Panc1 (cell line): ENCODE measurements at regions not wholly inside any gene's neighbourhood (a gene's known extent, or its start where the extent isn't known, plus 50 kb on each side); places are given as distances from the start of the nearest gene placed in this dataset.

Experiments used
- ATAC-seq: fragments of 200-7000 bp; cut with Tn5 transposase; 2 replicates; pipeline ENCODE4 v1.9.1; 2020; ENCODE audit warnings: mild to moderate bottlenecking, moderate library complexity
- BruUV-seq: library from RNA; stranded (reverse); fragments of 400-500 nt; replicated peaks from 2 replicates; lab custom pipeline; 2021; lab: Mats Ljungman, UMichigan
- CTCF ChIA-PET: fragments of 300-600 bp; sonication (Branson Sonifier 250); formaldehyde crosslinking; loops from one replicate; lab custom pipeline; 2022; ENCODE audit warnings: antibody characterized with exemption; lab: Charles Lee
- POLR2A ChIA-PET: fragments of 300-600 bp; sonication (Branson Sonifier 250); formaldehyde crosslinking; loops from one replicate; lab custom pipeline; 2022; ENCODE audit warnings: antibody characterized with exemption; lab: Charles Lee
- DNase-seq: peaks from one replicate; pipeline ENCODE4 v3.0.0-alpha.2; 2010; ENCODE audit warnings: low read depth, low spot score
- H3K27ac ChIP-seq: 2 replicates; pipeline ENCODE4 v1.5.1; 2011; ENCODE audit warnings: mild to moderate bottlenecking, low read length, inconsistent platforms
- H3K27me3 ChIP-seq: fragments of 200-500 bp; sonication (Bioruptor generic); 2 replicates; pipeline ENCODE4 v1.6.0; 2014; ENCODE audit warnings: low read length, inconsistent platforms; ENCODE audit not compliant: control insufficient read depth, insufficient read depth
- H3K36me3 ChIP-seq: fragments of 200-500 bp; sonication (Bioruptor generic); 2 replicates; pipeline ENCODE4 v1.5.1; 2014; ENCODE audit warnings: inconsistent platforms, mild to moderate bottlenecking, low read length, moderate library complexity; ENCODE audit not compliant: control insufficient read depth, insufficient read depth
- H3K4me1 ChIP-seq: 2 replicates; pipeline ENCODE4 v1.5.1; 2011; ENCODE audit warnings: inconsistent platforms, mild to moderate bottlenecking, low read length, moderate library complexity; ENCODE audit not compliant: control insufficient read depth, insufficient read depth
- H3K4me3 ChIP-seq, 2 experiments: 2 replicates each; pipeline ENCODE4 v1.5.1; 2011 to 2012; ENCODE audit warnings: low read depth in 2 of 2, low read length in 2 of 2, mild to moderate bottlenecking in 2 of 2, inconsistent platforms in 1 of 2, moderate library complexity in 1 of 2
- H3K9me3 ChIP-seq: fragments of 200-500 bp; sonication (Bioruptor generic); 2 replicates; pipeline ENCODE4 v1.5.1; 2014; ENCODE audit warnings: low read depth, mild to moderate bottlenecking, inconsistent platforms, low read length, moderate library complexity; ENCODE audit not compliant: control insufficient read depth, insufficient read depth
- POLR2AphosphoS5 ChIP-seq: IDR thresholded peaks from 2 replicates; pipeline ENCODE4 v1.6.1; 2012; ENCODE audit warnings: mild to moderate bottlenecking, low read depth, low read length, moderate library complexity
- SIN3A ChIP-seq: IDR thresholded peaks from 2 replicates; pipeline ENCODE4 v1.6.1; 2012; ENCODE audit warnings: low read depth, mild to moderate bottlenecking, low read length, moderate library complexity, borderline replicate concordance; ENCODE audit not compliant: insufficient read depth
- TCF7L2 ChIP-seq: IDR thresholded peaks from 2 replicates; pipeline ENCODE4 v1.6.1; 2011; ENCODE audit warnings: mild to moderate bottlenecking, low read depth, low read length, inconsistent platforms
- in situ Hi-C: cut with HindIII; loops from 2 replicates; pipeline ENCODE4 v1.10.0; 2016; ENCODE audit warnings: low sequenced_read_pairs, low pct_unique_long_range_greater_than_20kb
- intact Hi-C: fragments of 100-400 bp; cut with micrococcal nuclease; formaldehyde crosslinking; loops from one replicate; pipeline ENCODE4 v1.10.0; 2022; ENCODE audit not compliant: unreplicated experiment
- TF ChIP-seq, protein P1 (sequence below), 2 experiments: IDR thresholded peaks; 2 replicates each; pipeline ENCODE4 v1.6.1; 2011 to 2012; ENCODE audit warnings: low read depth in 2 of 2, control low read depth in 1 of 2, low read length in 1 of 2, mild to moderate bottlenecking in 1 of 2, moderate library complexity in 1 of 2; ENCODE audit not compliant: insufficient read depth in 1 of 2
- TF ChIP-seq, protein P2 (sequence below): fragments of 450-650 bp; IDR thresholded peaks from 2 replicates; pipeline ENCODE4 v1.5.1; 2017; ENCODE audit warnings: mild to moderate bottlenecking

DNA sequence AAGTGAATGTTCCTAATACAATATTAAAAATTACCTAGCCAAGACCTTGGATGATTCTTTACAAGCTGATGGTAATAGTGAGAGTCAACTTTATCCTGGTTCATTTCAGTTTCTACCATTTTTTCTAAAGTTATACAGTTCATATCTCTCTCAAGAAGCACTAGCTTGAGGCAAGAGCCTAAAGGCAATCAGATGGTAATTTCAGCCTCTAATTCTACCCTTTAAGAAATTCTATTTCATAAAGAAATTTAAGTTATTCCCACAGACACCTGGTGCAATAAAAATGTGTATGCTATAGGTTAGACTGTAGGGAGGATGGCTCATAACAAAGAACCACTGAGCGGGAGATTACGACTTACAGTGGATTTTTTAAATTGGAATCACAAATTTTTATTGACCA is 984.2 kb upstream of the ADGRL3 start:
- TF ChIP-seq, protein P1, sequence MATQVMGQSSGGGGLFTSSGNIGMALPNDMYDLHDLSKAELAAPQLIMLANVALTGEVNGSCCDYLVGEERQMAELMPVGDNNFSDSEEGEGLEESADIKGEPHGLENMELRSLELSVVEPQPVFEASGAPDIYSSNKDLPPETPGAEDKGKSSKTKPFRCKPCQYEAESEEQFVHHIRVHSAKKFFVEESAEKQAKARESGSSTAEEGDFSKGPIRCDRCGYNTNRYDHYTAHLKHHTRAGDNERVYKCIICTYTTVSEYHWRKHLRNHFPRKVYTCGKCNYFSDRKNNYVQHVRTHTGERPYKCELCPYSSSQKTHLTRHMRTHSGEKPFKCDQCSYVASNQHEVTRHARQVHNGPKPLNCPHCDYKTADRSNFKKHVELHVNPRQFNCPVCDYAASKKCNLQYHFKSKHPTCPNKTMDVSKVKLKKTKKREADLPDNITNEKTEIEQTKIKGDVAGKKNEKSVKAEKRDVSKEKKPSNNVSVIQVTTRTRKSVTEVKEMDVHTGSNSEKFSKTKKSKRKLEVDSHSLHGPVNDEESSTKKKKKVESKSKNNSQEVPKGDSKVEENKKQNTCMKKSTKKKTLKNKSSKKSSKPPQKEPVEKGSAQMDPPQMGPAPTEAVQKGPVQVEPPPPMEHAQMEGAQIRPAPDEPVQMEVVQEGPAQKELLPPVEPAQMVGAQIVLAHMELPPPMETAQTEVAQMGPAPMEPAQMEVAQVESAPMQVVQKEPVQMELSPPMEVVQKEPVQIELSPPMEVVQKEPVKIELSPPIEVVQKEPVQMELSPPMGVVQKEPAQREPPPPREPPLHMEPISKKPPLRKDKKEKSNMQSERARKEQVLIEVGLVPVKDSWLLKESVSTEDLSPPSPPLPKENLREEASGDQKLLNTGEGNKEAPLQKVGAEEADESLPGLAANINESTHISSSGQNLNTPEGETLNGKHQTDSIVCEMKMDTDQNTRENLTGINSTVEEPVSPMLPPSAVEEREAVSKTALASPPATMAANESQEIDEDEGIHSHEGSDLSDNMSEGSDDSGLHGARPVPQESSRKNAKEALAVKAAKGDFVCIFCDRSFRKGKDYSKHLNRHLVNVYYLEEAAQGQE (IDR thresholded peaks at IDR 0.05; ENCODE audit: insufficient read depth in 1 of 2, low read depth in 2 of 2, low read length in 1 of 2) = no peak
- TF ChIP-seq POLR2AphosphoS5 = no peak
- TF ChIP-seq, protein P2, sequence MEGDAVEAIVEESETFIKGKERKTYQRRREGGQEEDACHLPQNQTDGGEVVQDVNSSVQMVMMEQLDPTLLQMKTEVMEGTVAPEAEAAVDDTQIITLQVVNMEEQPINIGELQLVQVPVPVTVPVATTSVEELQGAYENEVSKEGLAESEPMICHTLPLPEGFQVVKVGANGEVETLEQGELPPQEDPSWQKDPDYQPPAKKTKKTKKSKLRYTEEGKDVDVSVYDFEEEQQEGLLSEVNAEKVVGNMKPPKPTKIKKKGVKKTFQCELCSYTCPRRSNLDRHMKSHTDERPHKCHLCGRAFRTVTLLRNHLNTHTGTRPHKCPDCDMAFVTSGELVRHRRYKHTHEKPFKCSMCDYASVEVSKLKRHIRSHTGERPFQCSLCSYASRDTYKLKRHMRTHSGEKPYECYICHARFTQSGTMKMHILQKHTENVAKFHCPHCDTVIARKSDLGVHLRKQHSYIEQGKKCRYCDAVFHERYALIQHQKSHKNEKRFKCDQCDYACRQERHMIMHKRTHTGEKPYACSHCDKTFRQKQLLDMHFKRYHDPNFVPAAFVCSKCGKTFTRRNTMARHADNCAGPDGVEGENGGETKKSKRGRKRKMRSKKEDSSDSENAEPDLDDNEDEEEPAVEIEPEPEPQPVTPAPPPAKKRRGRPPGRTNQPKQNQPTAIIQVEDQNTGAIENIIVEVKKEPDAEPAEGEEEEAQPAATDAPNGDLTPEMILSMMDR = no peak
- TF ChIP-seq TCF7L2 = no peak
- no peak for TF ChIP-seq SIN3A
- Histone ChIP-seq H3K36me3 (no peaks in the 10 kb centered on the region), H3K4me3 (no peak overlapping the region), H3K27ac (no peak overlapping the region), H3K4me1 (no peaks in the 10 kb centered on the region), H3K27me3 (no peaks in the 10 kb centered on the region), H3K9me3 (no peaks in the 10 kb centered on the region)
- in situ Hi-C loops (no loop called here), intact Hi-C loops (no loop called here)
- ChIA-PET POLR2A (no interaction called here), CTCF (no interaction called here)
- DNase-seq = no peak
- no peak for ATAC-seq
- BruUV-seq = no TSS peak

DNA sequence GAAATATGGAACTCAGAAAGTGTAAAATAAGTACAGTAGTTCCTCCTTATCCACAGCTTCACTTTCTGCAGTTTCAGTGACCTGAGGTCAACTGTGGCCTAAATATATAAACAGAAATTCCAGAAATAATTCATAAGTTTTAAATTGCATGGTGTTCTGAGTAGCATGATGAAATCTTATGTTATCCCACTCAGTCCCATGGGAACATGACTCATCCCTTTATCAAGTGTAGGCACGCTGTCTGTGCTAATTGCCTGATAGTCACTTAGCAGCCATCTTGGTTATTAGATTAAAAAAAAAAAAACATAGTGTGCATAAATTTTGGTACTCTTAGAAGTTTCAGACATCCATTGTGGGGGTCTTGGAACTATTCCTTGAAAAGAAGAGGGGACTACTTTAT is 983.4 kb upstream of the ADGRL3 start:
- DNase-seq (no peak), ATAC-seq (no peak)
- Histone ChIP-seq H3K4me1 (no peaks in the 10 kb centered on the region), H3K9me3 (no peaks in the 10 kb centered on the region), H3K27me3 (no peaks in the 10 kb centered on the region), H3K36me3 (no peaks in the 10 kb centered on the region), H3K27ac (no peak overlapping the region), H3K4me3 (no peak overlapping the region)
- in situ Hi-C loops (no loop called here), intact Hi-C loops (no loop called here)
- TF ChIP-seq TCF7L2 (no peak), SIN3A (no peak), POLR2AphosphoS5 (no peak)
- TF ChIP-seq, protein P1 (IDR thresholded peaks at IDR 0.05; ENCODE audit: insufficient read depth in 1 of 2, low read depth in 2 of 2, low read length in 1 of 2) = no peak
- TF ChIP-seq, protein P2 = no peak
- BruUV-seq = no TSS peak
- ChIA-PET POLR2A (no interaction called here), CTCF (no interaction called here)
